Ureter (tissue), 1 donor: ENCODE measurements at regions not wholly inside any gene's neighbourhood (a gene's known extent, or its start where the extent isn't known, plus 50 kb on each side); places are given as distances from the start of the nearest gene placed in this dataset.
"Not testable (repeated sequence)": the region's sequence is repeated elsewhere in the genome, so short reads cannot be mapped to it uniquely, and the experiment has no call there.

ENCODE experiments used
- DNase-seq: peaks from one replicate; pipeline ENCODE4 v3.0.0-alpha.2; 2020; ENCODE audit warnings: low spot score
- donor health status: DM: yes; HTN: yes; CAD: no.

DNA sequence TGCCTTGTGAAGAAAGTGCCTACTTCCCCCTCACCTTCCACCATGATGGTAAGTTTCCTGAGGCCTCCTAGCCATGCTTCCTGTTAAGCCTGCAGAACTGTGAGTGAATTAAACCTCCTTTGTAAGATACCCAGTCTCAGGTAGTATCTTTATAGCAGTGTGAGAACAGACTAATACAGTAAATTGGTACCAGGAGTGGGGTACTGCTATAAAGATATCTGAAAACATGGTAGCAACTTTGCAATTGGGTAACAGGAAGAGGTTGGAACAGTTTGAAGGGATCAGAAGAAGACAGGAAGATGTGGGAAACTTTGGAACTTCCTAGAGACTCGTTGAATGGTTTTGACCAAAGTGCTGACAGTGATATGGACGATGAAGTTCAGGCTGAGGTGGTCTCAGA is 550.3 kb upstream of the ADAMTS5 start:
- not testable (repeated sequence) for DNase-seq

DNA sequence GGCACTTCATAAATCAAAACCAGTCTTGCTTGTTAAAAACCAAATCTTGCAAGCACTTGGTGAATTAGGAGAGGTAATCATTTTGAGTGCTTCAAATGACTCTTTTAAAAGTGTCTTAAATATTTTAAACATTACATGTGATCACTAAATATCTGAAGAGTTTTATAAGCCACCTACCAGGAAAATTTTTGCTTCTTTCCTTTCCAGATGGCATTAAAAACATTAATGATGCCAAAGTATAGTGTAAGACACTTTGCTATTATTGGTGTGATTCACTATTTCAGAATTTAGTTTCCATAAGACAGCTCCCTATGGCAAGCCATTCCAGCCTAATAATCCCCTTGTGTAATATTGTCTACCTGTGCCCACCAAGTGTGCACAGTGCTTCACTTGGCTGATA is 548.8 kb upstream of the ADAMTS5 start:
- DNase-seq, result no peak

DNA sequence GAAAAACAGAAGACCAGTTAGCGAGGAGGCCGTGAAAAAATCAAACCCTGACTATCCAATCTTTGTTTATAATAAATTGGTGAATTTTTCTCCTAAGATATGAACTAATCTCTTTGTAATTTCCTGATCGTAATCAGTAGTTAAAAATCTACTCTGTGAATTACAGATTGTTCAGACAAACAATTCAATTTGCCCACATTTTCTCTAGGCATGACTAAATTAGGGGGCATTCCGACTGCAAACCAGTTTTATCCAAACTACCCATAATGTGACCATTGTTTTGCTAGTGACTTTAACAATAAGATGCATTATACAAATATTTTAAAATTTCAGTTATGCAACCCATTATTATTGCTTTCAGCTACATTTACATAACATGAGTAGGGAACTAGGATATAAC is 546.9 kb upstream of the ADAMTS5 start:
- DNase-seq, result no peak

DNA sequence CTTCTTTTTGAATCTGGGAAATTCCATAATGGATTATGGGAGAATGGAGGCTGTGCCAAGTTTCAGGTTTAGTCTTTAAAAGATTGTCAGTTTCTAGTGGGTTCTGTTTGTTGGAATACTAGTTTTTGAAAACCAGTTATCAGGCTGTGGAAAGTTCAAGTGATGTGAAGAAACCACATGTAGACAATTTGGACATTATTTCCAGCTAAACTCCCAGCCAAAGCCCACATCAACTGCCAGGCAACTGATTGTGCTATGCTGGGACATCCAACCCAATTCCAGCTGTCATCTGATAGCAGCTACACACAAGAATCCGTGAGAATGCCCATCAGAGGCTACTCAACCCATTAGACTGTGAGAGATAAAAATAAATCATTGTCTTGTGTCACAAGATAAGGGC is 546.1 kb upstream of the ADAMTS5 start:
- no peak for DNase-seq

DNA sequence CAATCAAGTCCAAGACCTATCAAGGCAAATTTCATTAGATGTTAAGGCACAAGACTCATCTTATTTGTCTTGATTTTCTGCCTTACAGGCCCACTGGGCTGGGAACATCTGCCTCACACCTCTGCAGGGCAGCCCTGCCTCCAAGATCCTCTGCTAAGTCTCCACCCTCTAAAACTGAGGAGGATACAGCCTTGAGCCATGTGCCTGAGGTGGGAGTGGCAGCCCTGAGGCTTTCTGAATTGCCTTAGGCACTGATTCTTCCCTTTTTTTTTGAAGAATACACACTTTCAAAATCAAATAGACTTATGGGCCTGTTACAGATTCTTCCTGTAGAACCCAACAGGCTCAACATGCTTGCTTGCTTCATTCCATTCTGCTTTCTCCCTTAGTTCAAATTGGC is 544.3 kb upstream of the ADAMTS5 start:
- DNase-seq, result no peak

DNA sequence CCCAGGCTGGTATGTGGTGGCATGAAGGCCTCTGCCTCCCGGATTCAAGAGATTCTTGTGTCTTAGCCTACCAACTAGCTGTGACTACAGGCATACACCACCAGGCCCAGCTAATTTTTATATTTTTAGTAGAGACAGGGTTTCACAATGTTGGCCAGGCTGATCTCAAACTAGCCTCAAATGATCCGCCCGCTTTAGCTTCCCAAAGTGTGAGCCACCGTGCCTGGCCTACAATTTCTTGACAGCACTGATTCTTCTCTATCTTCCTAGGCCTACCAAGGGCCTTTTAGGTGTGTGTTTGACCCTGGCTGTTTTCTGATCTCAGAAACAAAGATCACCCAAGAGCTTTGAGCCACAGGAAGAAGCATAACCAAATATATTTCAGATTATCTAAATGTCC is 540.8 kb upstream of the ADAMTS5 start:
- DNase-seq, result no peak

DNA sequence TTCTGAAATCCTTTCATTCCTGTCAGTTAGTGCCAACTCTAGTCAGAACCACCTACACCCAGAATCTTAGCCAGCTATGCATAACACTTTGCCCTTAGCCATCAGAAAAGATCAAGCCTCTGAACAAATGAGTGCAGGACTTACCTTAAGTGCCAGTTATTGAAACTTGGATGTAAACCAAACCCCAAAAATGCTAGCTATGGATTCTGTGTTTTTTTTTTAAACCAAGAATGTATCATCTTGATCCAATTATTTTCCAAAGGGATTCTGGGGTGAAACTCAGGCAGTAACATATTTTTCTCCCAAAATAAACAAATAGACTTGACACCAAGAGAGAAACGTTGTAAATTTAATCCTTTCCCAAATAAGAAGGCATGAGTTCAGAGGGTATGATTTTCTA is 538.6 kb upstream of the ADAMTS5 start:
- DNase-seq, result no peak

DNA sequence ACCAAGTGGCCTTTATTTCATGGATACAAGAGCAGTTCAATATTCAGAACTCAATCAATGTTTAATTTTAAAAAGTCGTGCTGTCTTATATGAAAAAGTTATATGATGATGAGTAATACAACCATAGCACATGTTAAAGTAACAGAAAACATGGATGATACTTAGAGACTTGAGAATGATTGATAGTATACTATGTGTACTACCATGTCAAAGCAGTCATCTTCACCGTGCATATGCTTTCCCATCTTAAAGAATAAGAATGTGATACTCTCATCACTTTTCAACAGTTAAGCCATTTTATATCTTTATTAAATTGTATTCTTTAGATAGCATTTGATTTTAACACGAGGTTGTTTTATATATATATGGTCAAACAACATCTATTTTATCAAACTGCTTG is 535.9 kb upstream of the ADAMTS5 start:
- no peak for DNase-seq

DNA sequence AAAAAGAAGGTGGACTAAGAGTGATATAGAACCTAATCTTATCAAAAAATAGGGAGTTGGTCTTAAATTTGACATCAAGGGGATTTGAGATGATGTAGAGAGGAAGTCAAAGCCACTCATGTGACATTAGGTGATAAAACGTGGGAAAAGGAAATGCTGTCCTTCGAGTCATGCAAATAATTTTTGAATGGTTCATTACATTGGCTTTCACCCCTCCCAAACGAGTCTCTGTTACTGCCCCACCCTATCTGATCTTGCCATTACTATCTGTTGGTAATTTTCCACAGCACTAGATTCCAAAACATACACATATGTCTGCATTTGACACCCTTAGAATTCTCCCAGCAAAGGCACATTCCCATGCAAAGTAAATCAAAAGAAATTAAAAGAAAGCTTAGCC is 531.1 kb upstream of the ADAMTS5 start:
- DNase-seq, result no peak

DNA sequence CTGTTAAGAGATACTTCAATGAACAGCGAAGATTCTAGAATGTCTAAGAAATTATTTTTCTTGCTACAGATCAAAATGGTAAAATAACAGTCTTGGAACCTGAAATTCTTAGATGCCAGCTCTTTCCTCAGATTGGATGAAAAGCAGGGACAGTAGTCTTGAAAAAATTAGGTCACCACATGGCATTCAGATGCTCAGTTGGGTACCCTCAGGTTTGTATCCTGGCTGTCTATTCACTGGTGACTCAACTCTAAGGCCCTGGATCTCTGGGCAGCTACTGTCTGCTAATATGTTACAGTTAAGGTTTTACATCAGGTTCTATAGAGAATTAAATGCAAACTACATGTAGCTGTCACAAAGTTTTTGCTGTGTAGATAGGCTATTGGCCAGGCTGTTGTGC is 528.9 kb upstream of the ADAMTS5 start:
- no peak for DNase-seq

DNA sequence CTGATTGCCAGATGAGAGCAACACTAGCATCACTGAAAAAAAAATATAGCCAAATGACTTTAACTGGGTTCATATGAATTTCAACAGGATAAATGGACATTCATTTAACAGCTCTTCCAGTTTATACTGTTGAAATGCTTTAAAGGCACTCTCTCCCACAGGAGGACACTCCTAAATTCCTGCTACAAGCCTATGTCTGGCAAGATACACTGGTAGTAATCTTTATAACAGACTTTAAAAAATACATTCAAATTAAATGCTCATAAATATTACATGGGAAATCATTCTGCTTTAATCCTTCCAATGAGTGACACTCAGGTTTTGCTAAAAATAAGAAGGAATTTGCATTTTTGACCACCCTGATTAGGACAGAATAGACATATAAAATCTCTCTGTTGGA is 526.7 kb upstream of the ADAMTS5 start:
- DNase-seq, result no peak

DNA sequence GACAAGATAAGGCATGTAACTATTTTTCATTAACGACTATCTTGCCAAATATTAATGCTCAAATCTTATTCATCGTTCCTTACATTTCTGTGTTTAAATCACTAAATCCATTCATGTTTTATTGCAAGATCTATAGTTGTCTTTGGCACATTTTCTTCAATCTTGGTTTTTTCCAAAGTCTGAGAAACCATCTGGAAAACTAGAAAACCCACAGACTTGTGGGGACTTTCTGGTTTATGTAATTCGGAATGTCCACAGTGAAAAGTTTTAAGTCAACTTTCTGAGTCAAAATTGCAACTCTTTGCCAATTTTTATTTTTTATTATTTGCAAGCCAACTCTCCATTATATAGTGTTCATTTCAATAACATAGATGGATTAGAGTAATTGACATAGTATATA is 520.8 kb upstream of the ADAMTS5 start:
- DNase-seq, result no peak

DNA sequence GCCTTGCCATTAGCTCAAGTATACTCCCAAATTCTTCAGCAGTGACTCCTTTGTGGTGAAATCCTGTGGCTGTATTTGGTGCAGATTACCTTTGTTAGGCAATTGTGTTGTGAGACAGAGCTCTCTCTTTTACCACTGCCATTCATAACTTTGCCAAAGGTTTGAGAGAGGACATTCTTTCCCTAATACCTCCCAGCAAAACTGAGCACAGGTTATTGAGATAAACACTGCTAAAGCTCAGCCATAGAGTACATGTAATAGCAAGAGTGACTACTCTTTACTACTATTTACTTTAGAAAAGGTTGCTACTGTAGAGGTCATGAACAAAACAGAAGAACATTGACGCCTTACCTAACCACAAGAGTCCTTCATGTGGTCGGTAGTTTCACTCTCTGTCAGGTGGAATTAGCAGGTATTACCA is 514.0 kb upstream of the ADAMTS5 start:
- no peak for DNase-seq

DNA sequence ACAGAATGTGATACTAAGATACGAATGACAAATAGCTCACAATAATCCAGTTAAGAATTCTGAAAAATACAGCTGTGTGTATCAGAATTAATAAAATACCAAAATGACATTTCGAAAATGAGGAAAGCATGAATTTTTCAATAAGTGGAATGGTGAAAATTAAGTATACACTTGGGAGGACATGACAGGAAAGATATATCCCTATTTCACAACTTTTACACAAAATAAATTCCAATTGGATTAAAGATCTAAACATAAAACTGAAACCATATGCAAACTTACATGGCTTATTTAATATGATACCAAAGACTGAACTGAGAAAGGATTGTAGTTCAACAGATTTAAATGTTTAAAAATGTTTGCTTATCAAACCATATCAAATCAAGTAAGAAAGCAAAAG is 510.4 kb upstream of the ADAMTS5 start:
- DNase-seq, result no peak

DNA sequence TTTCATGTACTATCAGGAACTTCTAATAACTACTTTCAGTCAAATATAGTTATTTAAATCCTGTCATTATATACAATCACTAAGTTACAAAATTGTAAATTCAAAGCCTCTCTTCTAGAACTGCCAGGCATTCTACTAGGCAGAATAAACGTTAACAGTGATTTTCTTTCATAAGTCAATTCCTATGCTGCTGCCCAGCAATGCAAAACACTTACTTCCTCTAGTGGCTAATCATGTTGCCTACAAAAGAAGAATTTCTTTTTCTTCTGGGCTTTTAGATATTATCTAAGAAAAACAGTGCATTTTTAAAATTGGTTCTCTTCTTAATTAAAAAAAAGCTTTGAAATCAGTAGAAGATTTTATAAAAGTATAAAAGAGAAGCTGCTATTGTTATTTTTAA is 509.8 kb upstream of the ADAMTS5 start:
- DNase-seq, result no peak

DNA sequence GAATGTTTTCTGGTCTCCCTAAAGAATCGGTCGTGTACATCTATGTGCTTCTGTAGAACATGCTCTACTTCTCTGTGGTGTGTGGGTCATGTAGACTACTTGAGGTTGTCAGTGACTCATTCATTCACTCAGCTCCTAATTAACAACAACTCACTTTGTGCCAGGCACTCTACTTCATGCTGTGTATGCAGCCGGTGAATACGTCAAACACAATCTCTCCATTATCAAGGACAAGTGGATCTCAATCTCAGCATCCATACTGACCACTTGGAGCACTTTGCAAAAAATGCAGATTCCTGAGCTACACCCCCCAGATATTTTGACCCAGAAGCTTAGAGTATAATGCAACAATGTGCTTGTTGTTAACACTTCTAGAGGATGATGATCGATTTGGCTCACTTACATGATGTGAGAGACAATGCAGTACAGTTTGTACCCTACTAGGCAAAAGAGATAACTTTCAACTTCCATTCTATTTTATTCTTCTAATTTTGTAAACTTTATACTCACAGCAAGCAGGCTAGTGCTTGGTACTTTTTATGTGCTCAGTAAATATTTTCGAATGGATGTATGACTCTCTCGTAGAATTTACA is 508.6 kb upstream of the ADAMTS5 start:
- DNase-seq, result no peak

DNA sequence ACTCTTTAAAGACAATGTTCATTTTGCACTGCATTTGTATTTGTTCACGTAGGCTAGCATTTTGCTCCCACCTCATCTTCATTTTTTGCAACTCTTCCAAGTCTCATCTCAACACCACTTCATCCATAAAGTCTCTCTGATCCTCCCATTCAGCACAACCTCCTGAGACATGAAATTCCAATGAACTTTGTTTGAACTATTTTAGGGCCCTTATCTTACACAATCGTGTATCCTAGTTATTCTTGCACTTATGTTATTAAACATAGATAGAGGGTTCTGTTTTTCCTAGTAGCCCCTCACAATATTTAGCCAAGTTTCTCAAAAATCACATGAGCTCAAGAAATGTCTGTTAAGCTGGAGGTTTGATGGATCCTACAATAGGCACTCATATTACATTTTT is 500.5 kb upstream of the ADAMTS5 start:
- no peak for DNase-seq

DNA sequence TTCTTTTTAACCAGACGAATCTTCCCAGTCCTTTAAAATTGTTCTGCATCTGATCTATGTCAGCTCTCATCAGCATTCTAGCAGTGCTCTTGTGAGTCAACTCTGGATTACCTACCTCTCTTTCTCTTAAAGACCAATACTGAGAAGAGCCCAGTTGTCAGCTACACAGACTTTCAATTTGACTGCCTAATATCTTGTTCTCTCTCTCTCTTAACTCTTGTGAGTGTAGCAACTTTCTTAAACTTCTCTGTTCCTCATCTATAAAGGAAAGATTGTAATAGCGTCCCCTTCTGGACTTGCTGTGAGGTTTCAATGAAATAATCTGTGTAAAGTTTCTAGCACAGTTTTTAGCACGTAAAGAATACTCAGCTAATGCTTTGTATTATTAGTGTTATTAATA is 499.3 kb upstream of the ADAMTS5 start:
- DNase-seq, result no peak

DNA sequence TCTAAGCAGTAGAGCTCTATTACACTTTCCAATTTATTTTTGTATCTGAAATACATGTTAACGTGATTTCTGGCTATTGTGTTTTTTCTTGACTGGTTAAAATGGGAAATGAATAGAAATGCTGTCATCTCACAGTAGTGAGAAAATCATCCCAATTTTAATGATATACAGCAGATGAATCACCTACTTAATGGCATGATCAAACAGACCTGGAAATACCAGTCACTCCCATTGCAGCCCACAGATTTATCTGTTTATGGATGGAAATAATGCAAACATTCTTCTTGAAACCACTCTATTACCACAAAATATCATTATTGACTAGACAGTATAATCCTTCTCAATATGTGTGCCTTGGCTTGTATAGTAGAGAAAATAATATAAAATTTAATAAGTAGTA is 497.8 kb upstream of the ADAMTS5 start:
- no peak for DNase-seq

DNA sequence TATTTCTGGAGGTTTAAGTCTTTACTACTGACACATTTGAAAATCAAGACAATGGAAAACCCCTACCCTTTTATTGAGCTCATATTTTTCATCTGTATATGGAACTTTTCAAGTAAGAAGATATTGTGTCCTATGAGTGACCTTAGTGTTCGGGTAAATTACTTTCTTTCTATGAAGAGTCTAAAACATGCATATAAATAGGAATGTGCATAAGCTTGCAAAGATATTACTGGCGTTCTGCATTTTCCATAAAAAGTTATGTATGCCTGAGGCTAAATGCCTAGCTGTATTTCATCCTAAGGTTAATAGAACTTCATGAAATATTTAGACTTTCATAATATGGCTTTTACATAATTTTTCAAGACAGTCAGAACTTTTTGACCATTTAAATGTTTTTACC is 495.8 kb upstream of the ADAMTS5 start:
- DNase-seq, result no peak

DNA sequence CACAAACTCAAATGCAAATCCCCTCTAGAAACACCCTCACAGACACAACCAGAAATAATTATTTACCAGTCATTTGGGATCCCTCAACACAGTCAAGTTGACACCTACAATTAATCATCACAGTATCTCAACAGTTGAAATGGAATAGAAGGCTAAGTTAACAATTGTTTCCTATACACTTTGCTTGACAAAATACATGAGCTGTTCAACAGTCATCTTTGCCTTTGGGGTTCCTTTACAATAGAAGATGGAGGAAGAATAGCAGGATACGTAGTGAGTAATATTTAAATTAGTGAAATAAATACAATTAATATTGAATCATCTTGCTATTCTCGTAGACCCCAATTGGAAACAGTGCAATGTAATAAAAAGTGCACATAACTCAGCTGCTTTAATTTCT is 487.3 kb upstream of the ADAMTS5 start:
- no peak for DNase-seq

DNA sequence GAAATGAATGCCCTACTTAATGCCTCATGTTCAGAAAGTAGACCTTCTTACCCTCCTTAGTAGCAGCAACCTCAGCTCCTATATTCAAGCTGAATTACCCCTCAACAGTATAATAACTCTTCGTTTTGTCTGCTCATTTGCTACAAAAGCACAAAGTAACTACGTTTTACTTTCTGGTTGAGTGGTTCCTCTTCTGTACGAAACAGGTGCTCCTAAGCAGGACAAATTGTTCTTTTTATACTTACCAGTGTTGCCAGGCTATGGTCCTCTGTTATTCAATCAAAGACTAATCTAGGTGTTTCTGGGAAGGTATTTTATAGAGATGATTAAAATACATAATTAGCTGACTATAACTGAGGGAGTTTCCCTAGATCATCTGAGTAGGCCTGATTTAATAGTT is 484.2 kb upstream of the ADAMTS5 start:
- no peak for DNase-seq

DNA sequence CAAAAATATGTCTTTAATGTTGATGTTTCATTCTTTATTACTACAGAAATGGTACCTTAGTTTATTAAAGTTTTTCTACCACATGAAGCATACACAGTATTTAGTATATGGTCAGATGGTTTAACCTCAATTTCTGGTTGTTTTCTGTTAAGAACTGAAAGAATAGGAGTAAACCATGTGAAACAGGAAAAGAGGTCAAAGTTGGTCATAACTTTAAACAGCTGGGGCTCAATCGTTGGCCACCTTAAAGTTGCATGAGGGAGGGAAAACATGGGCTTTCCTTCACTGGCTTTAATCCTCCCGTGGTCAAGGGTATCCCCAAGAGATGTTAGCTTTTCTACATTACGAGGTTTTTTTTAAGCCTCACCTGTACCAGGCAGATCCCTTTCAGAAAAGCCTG is 483.3 kb upstream of the ADAMTS5 start:
- DNase-seq, result no peak

DNA sequence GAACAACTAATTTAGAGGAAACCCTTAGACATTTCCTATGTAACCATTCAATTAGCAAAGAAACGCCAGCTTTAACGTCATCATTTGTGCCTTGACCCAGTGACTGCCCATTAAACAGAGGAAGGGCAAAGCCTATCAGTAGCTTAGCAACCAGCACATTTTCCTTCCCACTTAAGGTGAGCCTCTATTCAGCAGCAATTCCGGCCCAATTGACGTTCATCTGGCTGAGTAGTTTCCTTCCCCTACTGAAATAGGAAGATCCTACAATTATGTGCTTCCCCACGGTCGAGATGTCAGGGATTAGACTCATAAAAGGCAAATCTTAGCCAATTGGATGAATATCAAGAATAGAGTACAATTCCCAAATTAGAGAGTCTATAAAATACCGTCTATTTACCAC is 482.1 kb upstream of the ADAMTS5 start:
- DNase-seq, result no peak

DNA sequence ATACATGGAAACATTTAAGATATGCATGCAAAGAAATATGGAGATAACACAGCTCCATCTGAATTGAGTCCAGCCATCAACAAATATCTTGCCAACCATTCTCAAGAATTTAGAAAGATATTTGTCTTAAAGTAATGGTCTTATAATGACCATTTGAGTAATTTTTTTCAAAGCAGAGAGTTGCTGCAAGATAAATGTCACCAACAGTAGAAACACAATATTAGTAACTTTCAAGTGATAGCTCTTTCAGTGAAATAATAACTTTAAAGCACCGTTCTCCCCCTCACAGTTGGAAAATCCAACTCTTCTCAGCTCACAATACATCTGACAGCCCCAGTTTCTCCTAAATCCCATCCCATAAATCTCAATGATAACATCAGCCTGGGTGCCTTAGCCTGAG is 481.0 kb upstream of the ADAMTS5 start:
- DNase-seq, result no peak
